Ishikawa (cell line): ENCODE measurements at regions not wholly inside any gene's neighbourhood (a gene's known extent, or its start where the extent isn't known, plus 50 kb on each side); places are given as distances from the start of the nearest gene placed in this dataset.

Experiments
- CREB1 ChIP-seq: IDR thresholded peaks from 2 replicates; pipeline ENCODE4 v1.6.1; 2012; ENCODE audit warnings: low read depth
- EP300 ChIP-seq: IDR thresholded peaks from 2 replicates; pipeline ENCODE4 v1.6.1; 2012; ENCODE audit warnings: borderline replicate concordance
- NFIC ChIP-seq: IDR thresholded peaks from 2 replicates; pipeline ENCODE4 v1.6.1; 2012
- RAD21 ChIP-seq: IDR thresholded peaks from 2 replicates; pipeline ENCODE4 v1.6.1; 2012; ENCODE audit warnings: low read depth
- TAF1 ChIP-seq: IDR thresholded peaks from 2 replicates; pipeline ENCODE4 v1.6.1; 2012; ENCODE audit warnings: low read depth, mild to moderate bottlenecking
- YY1 ChIP-seq: IDR thresholded peaks from 2 replicates; pipeline ENCODE4 v1.6.1; 2012; ENCODE audit warnings: low read depth
- TF ChIP-seq, protein P1 (sequence below): IDR thresholded peaks from 2 replicates; pipeline ENCODE4 v1.6.1; 2012; ENCODE audit warnings: low read depth, mild to moderate bottlenecking
- TF ChIP-seq, protein P2 (sequence below): IDR thresholded peaks from 2 replicates; pipeline ENCODE4 v1.6.1; 2012

DNA sequence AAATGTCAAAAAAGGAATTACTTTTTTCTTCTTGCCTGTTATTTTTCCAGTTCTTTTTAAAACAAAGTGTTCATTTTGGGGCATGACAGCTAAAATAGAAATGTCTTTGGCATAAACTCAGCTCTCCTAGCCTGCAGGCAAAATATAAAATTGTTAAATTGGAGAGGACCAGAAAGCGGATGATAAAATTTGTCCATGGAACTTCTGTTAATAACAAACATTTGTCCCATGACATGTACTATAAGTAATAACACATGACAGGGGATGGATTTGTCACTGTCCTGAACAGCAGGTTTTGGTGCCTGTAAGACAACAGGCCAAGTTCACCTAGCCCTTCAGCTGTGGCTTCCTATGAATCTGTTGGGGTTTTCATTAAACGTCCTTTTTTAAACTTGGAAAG, 184.0 kb upstream of the TTC29 start:
- no peak for TF ChIP-seq TAF1
- TF ChIP-seq EP300, result no peak
- TF ChIP-seq CREB1, result no peak
- TF ChIP-seq YY1, result no peak
- no peak for TF ChIP-seq RAD21
- no peak for TF ChIP-seq NFIC
- TF ChIP-seq, protein P1, sequence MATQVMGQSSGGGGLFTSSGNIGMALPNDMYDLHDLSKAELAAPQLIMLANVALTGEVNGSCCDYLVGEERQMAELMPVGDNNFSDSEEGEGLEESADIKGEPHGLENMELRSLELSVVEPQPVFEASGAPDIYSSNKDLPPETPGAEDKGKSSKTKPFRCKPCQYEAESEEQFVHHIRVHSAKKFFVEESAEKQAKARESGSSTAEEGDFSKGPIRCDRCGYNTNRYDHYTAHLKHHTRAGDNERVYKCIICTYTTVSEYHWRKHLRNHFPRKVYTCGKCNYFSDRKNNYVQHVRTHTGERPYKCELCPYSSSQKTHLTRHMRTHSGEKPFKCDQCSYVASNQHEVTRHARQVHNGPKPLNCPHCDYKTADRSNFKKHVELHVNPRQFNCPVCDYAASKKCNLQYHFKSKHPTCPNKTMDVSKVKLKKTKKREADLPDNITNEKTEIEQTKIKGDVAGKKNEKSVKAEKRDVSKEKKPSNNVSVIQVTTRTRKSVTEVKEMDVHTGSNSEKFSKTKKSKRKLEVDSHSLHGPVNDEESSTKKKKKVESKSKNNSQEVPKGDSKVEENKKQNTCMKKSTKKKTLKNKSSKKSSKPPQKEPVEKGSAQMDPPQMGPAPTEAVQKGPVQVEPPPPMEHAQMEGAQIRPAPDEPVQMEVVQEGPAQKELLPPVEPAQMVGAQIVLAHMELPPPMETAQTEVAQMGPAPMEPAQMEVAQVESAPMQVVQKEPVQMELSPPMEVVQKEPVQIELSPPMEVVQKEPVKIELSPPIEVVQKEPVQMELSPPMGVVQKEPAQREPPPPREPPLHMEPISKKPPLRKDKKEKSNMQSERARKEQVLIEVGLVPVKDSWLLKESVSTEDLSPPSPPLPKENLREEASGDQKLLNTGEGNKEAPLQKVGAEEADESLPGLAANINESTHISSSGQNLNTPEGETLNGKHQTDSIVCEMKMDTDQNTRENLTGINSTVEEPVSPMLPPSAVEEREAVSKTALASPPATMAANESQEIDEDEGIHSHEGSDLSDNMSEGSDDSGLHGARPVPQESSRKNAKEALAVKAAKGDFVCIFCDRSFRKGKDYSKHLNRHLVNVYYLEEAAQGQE, result no peak
- TF ChIP-seq, protein P2, sequence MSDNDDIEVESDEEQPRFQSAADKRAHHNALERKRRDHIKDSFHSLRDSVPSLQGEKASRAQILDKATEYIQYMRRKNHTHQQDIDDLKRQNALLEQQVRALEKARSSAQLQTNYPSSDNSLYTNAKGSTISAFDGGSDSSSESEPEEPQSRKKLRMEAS, result no peak
